ENCODE measurements at regions not wholly inside any gene's neighbourhood (a gene's known extent, or its start where the extent isn't known, plus 50 kb on each side); places are given as distances from the start of the nearest gene placed in this dataset.

DNA sequence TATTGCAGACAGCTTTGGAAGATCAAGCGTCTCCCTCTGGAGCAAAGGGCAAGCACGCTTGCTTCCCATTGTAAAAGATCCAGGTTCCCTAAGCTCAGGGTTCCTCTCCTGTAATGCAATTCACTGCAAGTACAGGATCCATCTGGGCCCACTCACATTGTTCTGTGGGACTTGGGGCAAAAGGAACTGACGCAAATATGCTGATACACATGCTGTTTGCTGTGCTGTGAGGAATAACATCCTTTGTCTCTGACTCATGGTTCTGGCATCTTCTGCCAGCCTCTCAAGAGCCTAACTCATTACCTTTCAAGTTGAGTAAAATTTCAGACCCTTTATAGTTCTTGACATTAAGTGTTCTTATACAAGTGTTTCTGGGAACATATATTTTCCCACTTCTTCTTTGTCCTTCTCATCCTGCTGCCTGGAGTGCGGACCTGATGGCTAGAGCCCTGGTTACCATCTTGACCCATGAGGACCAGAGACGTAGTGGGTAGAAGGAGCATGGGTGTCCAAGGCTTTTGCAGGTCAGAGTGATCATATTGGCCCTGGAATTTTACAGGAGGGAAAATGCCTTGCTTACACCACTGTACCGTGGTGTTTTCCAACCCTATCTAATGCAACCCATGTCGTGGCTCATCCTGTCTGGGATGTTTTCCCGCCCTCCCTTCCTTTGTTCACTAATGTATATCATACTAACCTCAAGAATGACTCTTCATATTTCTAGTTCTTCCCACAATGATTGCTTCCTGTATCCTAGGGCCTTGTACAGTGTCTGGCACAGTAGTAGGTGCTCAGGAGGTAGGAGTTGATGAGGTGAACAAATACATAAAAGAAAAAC, 145.7 kb upstream of the GLI2 start:
- Histone ChIP-seq H3K27me3 (ENCODE audit: insufficient read depth) (peaks cover 63% of the 10 kb centered on the region), H3K4me1 (ENCODE audit: insufficient read depth) (peaks cover 30% of the 10 kb centered on the region), H3K36me3 (ENCODE audit: insufficient read depth) (no peaks in the 10 kb centered on the region), H3K4me2 (no peak overlapping the region), H3F3A (replicated peaks; ENCODE audit: low read depth) (peaks cover 17% of the 10 kb centered on the region; the same call in 1 of the 2 replicates), H3K4me3 (no peak overlapping the region), H3K79me2 (replicated peaks; ENCODE audit: insufficient read depth) (no peaks in the 10 kb centered on the region), H3K27ac (ENCODE audit: low read depth) (no peak overlapping the region), H4K20me1 (replicated peaks; ENCODE audit: insufficient read depth) (no peaks in the 10 kb centered on the region), H3K9me2 (ENCODE audit: insufficient read depth) (no peaks in the 10 kb centered on the region), H2AFZ (no peak overlapping the region)
- no peak for DNase-seq (ENCODE audit: low spot score)
- Mint-ChIP-seq H3K27ac (no peak overlapping the region), H3K4me1 (peaks cover 47% of the 10 kb centered on the region), H3K9me3 (peaks cover 9% of the 10 kb centered on the region; the same call in 2 of the 3 replicates), H3K4me3 (no peak overlapping the region), H3K36me3 (ENCODE audit: low read depth) (no peaks in the 10 kb centered on the region), H3K27me3 (ENCODE audit: insufficient read depth, low read depth, poor library complexity) (peaks cover 56% of the 10 kb centered on the region)
- TF ChIP-seq, protein P1, sequence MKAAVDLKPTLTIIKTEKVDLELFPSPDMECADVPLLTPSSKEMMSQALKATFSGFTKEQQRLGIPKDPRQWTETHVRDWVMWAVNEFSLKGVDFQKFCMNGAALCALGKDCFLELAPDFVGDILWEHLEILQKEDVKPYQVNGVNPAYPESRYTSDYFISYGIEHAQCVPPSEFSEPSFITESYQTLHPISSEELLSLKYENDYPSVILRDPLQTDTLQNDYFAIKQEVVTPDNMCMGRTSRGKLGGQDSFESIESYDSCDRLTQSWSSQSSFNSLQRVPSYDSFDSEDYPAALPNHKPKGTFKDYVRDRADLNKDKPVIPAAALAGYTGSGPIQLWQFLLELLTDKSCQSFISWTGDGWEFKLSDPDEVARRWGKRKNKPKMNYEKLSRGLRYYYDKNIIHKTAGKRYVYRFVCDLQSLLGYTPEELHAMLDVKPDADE (IDR thresholded peaks at IDR 0.05), result no peak
- TF ChIP-seq CREB1 (CRISPR knock-in tag; IDR thresholded peaks at IDR 0.05; ENCODE audit: low read depth), result no peak
- no peak for TF ChIP-seq EZH2phosphoT487 (IDR thresholded peaks at IDR 0.05; ENCODE audit: unreplicated experiment)
- no peak for TF ChIP-seq JUNB (IDR thresholded peaks at IDR 0.05; ENCODE audit: unreplicated experiment)
- TF ChIP-seq EZH2 (IDR thresholded peaks at IDR 0.05; ENCODE audit: low read depth, unreplicated experiment), result no peak
- no peak for TF ChIP-seq STAT1 (IDR thresholded peaks at IDR 0.05; ENCODE audit: unreplicated experiment)
- TF ChIP-seq, protein P2, sequence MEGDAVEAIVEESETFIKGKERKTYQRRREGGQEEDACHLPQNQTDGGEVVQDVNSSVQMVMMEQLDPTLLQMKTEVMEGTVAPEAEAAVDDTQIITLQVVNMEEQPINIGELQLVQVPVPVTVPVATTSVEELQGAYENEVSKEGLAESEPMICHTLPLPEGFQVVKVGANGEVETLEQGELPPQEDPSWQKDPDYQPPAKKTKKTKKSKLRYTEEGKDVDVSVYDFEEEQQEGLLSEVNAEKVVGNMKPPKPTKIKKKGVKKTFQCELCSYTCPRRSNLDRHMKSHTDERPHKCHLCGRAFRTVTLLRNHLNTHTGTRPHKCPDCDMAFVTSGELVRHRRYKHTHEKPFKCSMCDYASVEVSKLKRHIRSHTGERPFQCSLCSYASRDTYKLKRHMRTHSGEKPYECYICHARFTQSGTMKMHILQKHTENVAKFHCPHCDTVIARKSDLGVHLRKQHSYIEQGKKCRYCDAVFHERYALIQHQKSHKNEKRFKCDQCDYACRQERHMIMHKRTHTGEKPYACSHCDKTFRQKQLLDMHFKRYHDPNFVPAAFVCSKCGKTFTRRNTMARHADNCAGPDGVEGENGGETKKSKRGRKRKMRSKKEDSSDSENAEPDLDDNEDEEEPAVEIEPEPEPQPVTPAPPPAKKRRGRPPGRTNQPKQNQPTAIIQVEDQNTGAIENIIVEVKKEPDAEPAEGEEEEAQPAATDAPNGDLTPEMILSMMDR (conservative IDR thresholded peaks at IDR 0.05; ENCODE audit: low read depth in 2 of 2), result no peak
- no peak for ATAC-seq

DNA sequence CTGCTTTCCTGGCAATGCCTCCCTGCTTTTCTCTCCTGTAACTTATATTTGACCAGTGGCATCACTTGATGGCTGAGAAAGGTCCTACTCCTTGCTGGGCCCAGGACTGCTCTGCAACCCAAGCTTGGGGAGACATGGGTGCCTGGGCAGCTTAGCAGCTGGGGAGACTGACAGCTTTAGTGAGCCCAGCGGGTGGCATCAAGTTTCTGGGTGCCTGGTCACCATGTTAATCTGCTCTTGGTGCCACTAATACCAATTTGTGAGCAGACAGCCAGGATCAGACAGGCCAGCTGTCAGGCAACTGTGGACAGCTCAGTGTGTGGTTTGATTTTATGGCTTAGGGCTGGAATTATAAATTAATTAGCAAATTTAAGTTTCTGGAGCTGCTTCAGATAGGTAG, 144.8 kb upstream of the GLI2 start:
- no peaks in the 10 kb centered on the region for H3K79me2 ChIP-seq (replicated peaks; ENCODE audit: insufficient read depth)
- no peak for TF ChIP-seq STAT1 (IDR thresholded peaks at IDR 0.05; ENCODE audit: unreplicated experiment)
- TF ChIP-seq POLR2AphosphoS5 (IDR thresholded peaks at IDR 0.05; ENCODE audit: low read depth), result no peak
- H3K27me3 Mint-ChIP-seq (ENCODE audit: insufficient read depth, low read depth, poor library complexity), result peaks cover 51% of the 10 kb centered on the region
- H3K27me3 ChIP-seq (ENCODE audit: insufficient read depth), result peaks cover 54% of the 10 kb centered on the region
- H3K36me3 ChIP-seq (ENCODE audit: insufficient read depth), result no peaks in the 10 kb centered on the region
- peaks cover 17% of the 10 kb centered on the region; the same call in 1 of the 2 replicates for H3F3A ChIP-seq (replicated peaks; ENCODE audit: low read depth)
- H2AFZ ChIP-seq, result no peak overlapping the region
- peaks cover 9% of the 10 kb centered on the region; the same call in 2 of the 3 replicates for H3K9me3 Mint-ChIP-seq
- DNase-seq (ENCODE audit: low spot score) (no peak), ATAC-seq (no peak)
- H3K27ac ChIP-seq (ENCODE audit: low read depth), result no peak overlapping the region
- H3K27ac Mint-ChIP-seq, result no peak overlapping the region
- no peaks in the 10 kb centered on the region for H3K36me3 Mint-ChIP-seq (ENCODE audit: low read depth)
- H3K4me1 Mint-ChIP-seq, result peaks cover 41% of the 10 kb centered on the region
- H3K4me3 Mint-ChIP-seq, result no peak overlapping the region
- H4K20me1 ChIP-seq (replicated peaks; ENCODE audit: insufficient read depth), result no peaks in the 10 kb centered on the region
- peaks cover 30% of the 10 kb centered on the region for H3K4me1 ChIP-seq (ENCODE audit: insufficient read depth)
- H3K4me2 ChIP-seq, result no peak overlapping the region
- H3K9me2 ChIP-seq (ENCODE audit: insufficient read depth), result no peaks in the 10 kb centered on the region
- no peak overlapping the region for H3K4me3 ChIP-seq
